ENCODE measurements at regions not wholly inside any gene's neighbourhood (a gene's known extent, or its start where the extent isn't known, plus 50 kb on each side); places are given as distances from the start of the nearest gene placed in this dataset.

DNA sequence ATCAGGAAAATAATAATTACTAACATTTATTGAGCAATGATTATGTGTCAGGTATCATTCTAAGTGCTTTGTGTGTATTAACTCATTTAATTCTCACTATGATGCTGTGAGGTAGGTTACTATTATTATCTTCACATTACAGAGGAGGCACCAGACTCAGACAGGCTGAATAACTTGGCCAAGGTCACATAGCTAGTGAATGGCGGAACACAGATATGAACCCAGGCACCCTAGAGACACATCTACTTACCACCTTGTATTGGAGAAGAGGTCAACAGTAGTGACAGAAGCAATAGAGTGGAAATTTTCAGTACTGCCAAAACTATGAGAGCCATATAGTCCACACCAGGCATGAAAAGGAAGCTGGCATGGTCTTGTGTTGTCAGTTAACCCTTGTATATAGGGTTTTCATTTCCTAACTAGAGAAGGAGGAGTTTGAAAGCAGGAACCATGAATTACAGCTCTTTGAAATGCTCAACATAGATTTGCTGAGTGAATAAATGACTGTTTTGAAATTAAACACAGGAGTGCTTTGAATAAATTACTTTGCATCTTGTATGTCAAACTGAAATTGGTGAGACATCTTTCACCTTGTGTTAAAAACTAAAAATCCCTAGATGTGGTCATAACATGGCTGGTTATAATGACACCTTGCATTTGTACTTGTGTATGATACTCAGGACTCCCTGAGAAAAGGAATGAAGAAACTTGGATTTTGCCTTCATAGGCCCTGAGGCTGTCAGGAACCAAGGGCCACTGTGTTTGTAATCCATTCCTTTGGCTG lies 71.8 kb downstream of the RTL9 start:
- TF ChIP-seq, protein P1, sequence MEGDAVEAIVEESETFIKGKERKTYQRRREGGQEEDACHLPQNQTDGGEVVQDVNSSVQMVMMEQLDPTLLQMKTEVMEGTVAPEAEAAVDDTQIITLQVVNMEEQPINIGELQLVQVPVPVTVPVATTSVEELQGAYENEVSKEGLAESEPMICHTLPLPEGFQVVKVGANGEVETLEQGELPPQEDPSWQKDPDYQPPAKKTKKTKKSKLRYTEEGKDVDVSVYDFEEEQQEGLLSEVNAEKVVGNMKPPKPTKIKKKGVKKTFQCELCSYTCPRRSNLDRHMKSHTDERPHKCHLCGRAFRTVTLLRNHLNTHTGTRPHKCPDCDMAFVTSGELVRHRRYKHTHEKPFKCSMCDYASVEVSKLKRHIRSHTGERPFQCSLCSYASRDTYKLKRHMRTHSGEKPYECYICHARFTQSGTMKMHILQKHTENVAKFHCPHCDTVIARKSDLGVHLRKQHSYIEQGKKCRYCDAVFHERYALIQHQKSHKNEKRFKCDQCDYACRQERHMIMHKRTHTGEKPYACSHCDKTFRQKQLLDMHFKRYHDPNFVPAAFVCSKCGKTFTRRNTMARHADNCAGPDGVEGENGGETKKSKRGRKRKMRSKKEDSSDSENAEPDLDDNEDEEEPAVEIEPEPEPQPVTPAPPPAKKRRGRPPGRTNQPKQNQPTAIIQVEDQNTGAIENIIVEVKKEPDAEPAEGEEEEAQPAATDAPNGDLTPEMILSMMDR (IDR thresholded peaks at IDR 0.05), result no peak
- TF ChIP-seq POLR2A (IDR thresholded peaks at IDR 0.05), result no peak

Data from right lobe of liver (tissue), 4 donors.